ENCODE measurements at regions not wholly inside any gene's neighbourhood (a gene's known extent, or its start where the extent isn't known, plus 50 kb on each side); places are given as distances from the start of the nearest gene placed in this dataset.

- no peak for DNase-seq
- TF ChIP-seq GATA1 (IDR thresholded peaks at IDR 0.05; ENCODE audit: low read depth, low read length), result no peak
- no peak for TF ChIP-seq POLR2A (IDR thresholded peaks at IDR 0.05; ENCODE audit: low read length)
Observed at GRCh38 chr3:74372743-74373142, 241.7 kb downstream of the CNTN3 start.

- DNase-seq, result no peak
- no peak for TF ChIP-seq GATA1 (IDR thresholded peaks at IDR 0.05; ENCODE audit: low read depth, low read length)
Observed at GRCh38 chr3:74370342-74370741, 244.1 kb downstream of the CNTN3 start.

GRCh38 chr3:74366331-74366730 is 248.1 kb downstream of the CNTN3 start:
- TF ChIP-seq POLR2A (IDR thresholded peaks at IDR 0.05; ENCODE audit: low read length), result no peak
- no peak for DNase-seq

- TF ChIP-seq GATA1 (IDR thresholded peaks at IDR 0.05; ENCODE audit: low read depth, low read length) (no peak), POLR2A (IDR thresholded peaks at IDR 0.05; ENCODE audit: low read length) (no peak)
- DNase-seq, result no peak
Observed at GRCh38 chr3:74363346-74363745, 251.1 kb downstream of the CNTN3 start.

- TF ChIP-seq GATA1 (IDR thresholded peaks at IDR 0.05; ENCODE audit: low read depth, low read length) (no peak), POLR2A (IDR thresholded peaks at IDR 0.05; ENCODE audit: low read length) (no peak)
- DNase-seq, result no peak
Observed at GRCh38 chr3:74360406-74360805, 254.1 kb downstream of the CNTN3 start.

GRCh38 chr3:74357881-74358280 is 256.6 kb downstream of the CNTN3 start:
- TF ChIP-seq GATA1 (IDR thresholded peaks at IDR 0.05; ENCODE audit: low read depth, low read length), result no peak
- no peak for TF ChIP-seq POLR2A (IDR thresholded peaks at IDR 0.05; ENCODE audit: low read length)
- DNase-seq, result no peak

GRCh38 chr3:74353039-74353438 is 261.4 kb downstream of the CNTN3 start:
- TF ChIP-seq GATA1 (IDR thresholded peaks at IDR 0.05; ENCODE audit: low read depth, low read length) (no peak), POLR2A (IDR thresholded peaks at IDR 0.05; ENCODE audit: low read length) (no peak)
- no peak for DNase-seq

- no peak for DNase-seq
- TF ChIP-seq POLR2A (IDR thresholded peaks at IDR 0.05; ENCODE audit: low read length) (no peak), GATA1 (IDR thresholded peaks at IDR 0.05; ENCODE audit: low read depth, low read length) (no peak)
Observed at GRCh38 chr3:74352166-74352565, 262.3 kb downstream of the CNTN3 start.

GRCh38 chr3:74351213-74351612 is 263.2 kb downstream of the CNTN3 start:
- no peak for TF ChIP-seq POLR2A (IDR thresholded peaks at IDR 0.05; ENCODE audit: low read length)
- no peak for TF ChIP-seq GATA1 (IDR thresholded peaks at IDR 0.05; ENCODE audit: low read depth, low read length)

GRCh38 chr3:74349015-74349414 is 265.4 kb downstream of the CNTN3 start:
- no peak for TF ChIP-seq GATA1 (IDR thresholded peaks at IDR 0.05; ENCODE audit: low read depth, low read length)
- TF ChIP-seq POLR2A (IDR thresholded peaks at IDR 0.05; ENCODE audit: low read length), result no peak
- no peak for DNase-seq

More at GRCh38 chr3:74351213-74351612, 263.2 kb downstream of the CNTN3 start:
- DNase-seq, result no peak

GRCh38 chr3:74347563-74348268 is 266.7 kb downstream of the CNTN3 start:
- DNase-seq, result no peak
- TF ChIP-seq POLR2A (IDR thresholded peaks at IDR 0.05; ENCODE audit: low read length) (no peak), GATA1 (IDR thresholded peaks at IDR 0.05; ENCODE audit: low read depth, low read length) (no peak)

GRCh38 chr3:74346896-74347295 is 267.6 kb downstream of the CNTN3 start:
- no peak for DNase-seq
- no peak for TF ChIP-seq GATA1 (IDR thresholded peaks at IDR 0.05; ENCODE audit: low read depth, low read length)
- no peak for TF ChIP-seq POLR2A (IDR thresholded peaks at IDR 0.05; ENCODE audit: low read length)

- no peak for TF ChIP-seq GATA1 (IDR thresholded peaks at IDR 0.05; ENCODE audit: low read depth, low read length)
- no peak for TF ChIP-seq POLR2A (IDR thresholded peaks at IDR 0.05; ENCODE audit: low read length)
- no peak for DNase-seq
Observed at GRCh38 chr3:74345701-74346100, 268.8 kb downstream of the CNTN3 start.

- TF ChIP-seq POLR2A (IDR thresholded peaks at IDR 0.05; ENCODE audit: low read length) (no peak), GATA1 (IDR thresholded peaks at IDR 0.05; ENCODE audit: low read depth, low read length) (no peak)
- no peak for DNase-seq
Observed at GRCh38 chr3:74344865-74345440, 269.5 kb downstream of the CNTN3 start.

GRCh38 chr3:74343391-74343790 is 271.1 kb downstream of the CNTN3 start:
- TF ChIP-seq GATA1 (IDR thresholded peaks at IDR 0.05; ENCODE audit: low read depth, low read length), result no peak
- no peak for TF ChIP-seq POLR2A (IDR thresholded peaks at IDR 0.05; ENCODE audit: low read length)
- DNase-seq, result no peak
